Mesendoderm (in vitro differentiated cells): ENCODE measurements at regions not wholly inside any gene's neighbourhood (a gene's known extent, or its start where the extent isn't known, plus 50 kb on each side); places are given as distances from the start of the nearest gene placed in this dataset.

Experiments
- DNase-seq: peaks from one replicate; pipeline ENCODE4 v3.0.0; 2013
- H2AK5ac ChIP-seq: 2 replicates; pipeline ENCODE4 v1.6.1; 2013; ENCODE audit warnings: low read length, inconsistent platforms
- H2BK120ac ChIP-seq: 2 replicates; pipeline ENCODE4 v1.6.1; 2013; ENCODE audit warnings: low read depth, mild to moderate bottlenecking, low read length, moderate library complexity, mixed read lengths
- H2BK15ac ChIP-seq: replicated peaks from 2 replicates; pipeline ENCODE4 v1.6.1; 2013; ENCODE audit warnings: low read depth, mild to moderate bottlenecking, moderate library complexity
- H2BK5ac ChIP-seq: 2 replicates; pipeline ENCODE4 v1.6.1; 2013; ENCODE audit warnings: low read length, inconsistent platforms
- H3K18ac ChIP-seq: 2 replicates; pipeline ENCODE4 v1.6.1; 2013; ENCODE audit warnings: mild to moderate bottlenecking, low read length, mixed read lengths
- H3K23ac ChIP-seq: one replicate; pipeline ENCODE4 v1.6.1; 2013; ENCODE audit warnings: low read length
- H3K27ac ChIP-seq: 2 replicates; pipeline ENCODE4 v1.5.1; 2013; ENCODE audit warnings: low read depth, mild to moderate bottlenecking, inconsistent platforms, low read length, moderate library complexity
- H3K27me3 ChIP-seq: 2 replicates; pipeline ENCODE4 v1.6.1; 2013; ENCODE audit warnings: low read length, control low read depth, mild to moderate bottlenecking, inconsistent platforms; ENCODE audit not compliant: insufficient read depth, poor library complexity
- H3K36me3 ChIP-seq: 2 replicates; pipeline ENCODE4 v1.6.1; 2013; ENCODE audit warnings: low read length, inconsistent platforms; ENCODE audit not compliant: control insufficient read depth, insufficient read depth
- H3K4ac ChIP-seq: one replicate; pipeline ENCODE4 v1.6.1; 2013; ENCODE audit warnings: low read depth, mild to moderate bottlenecking, low read length, moderate library complexity
- H3K4me1 ChIP-seq: 2 replicates; pipeline ENCODE4 v1.6.1; 2013; ENCODE audit warnings: low read depth, low read length, inconsistent platforms; ENCODE audit not compliant: control insufficient read depth
- H3K4me2 ChIP-seq: 2 replicates; pipeline ENCODE4 v1.6.1; 2013; ENCODE audit warnings: low read length
- H3K4me3 ChIP-seq: 2 replicates; pipeline ENCODE4 v1.5.1; 2013; ENCODE audit warnings: mild to moderate bottlenecking, low read length
- H3K56ac ChIP-seq: one replicate; pipeline ENCODE4 v1.6.1; 2013; ENCODE audit warnings: low read length
- H3K79me1 ChIP-seq: 2 replicates; pipeline ENCODE4 v1.6.1; 2013; ENCODE audit warnings: low read length, inconsistent platforms
- H3K79me2 ChIP-seq: 2 replicates; pipeline ENCODE4 v1.6.1; 2013; ENCODE audit warnings: mild to moderate bottlenecking, low read length; ENCODE audit not compliant: control insufficient read depth, insufficient read depth
- H3K9ac ChIP-seq: 2 replicates; pipeline ENCODE4 v1.6.1; 2013; ENCODE audit warnings: low read length, inconsistent platforms
- H4K5ac ChIP-seq: one replicate; pipeline ENCODE4 v1.6.1; 2013; ENCODE audit warnings: low read length
- H4K8ac ChIP-seq: one replicate; pipeline ENCODE4 v1.6.1; 2013; ENCODE audit warnings: low read depth, mild to moderate bottlenecking, control low read depth, low read length, moderate library complexity
- WGBS: extraction: QIAGEN DNeasy Blood & Tissue Kit; methylation state at CpG from one replicate; pipeline ENCODE4 v1.1.7; 2013; ENCODE audit warnings: low lambda C conversion rate, missing lambda C conversion rate; ENCODE audit not compliant: insufficient coverage; ENCODE audit errors: extremely low coverage; 5-methylcytosine and 5-hydroxymethylcytosine counted together

- no peak overlapping the region for H2AK5ac ChIP-seq
- WGBS, result no CpG with 5 or more reads among the region's 2 CpGs
Observed at GRCh38 chr12:104895415-104895814, 62.7 kb downstream of the SLC41A2 start.

GRCh38 chr12:104890476-104891096 is 67.5 kb downstream of the SLC41A2 start:
- H2AK5ac ChIP-seq, result no peak overlapping the region
- no peak overlapping the region for H3K56ac ChIP-seq
- no peak overlapping the region for H3K27ac ChIP-seq
- H3K18ac ChIP-seq, result no peak overlapping the region
- no peak overlapping the region for H2BK120ac ChIP-seq
- no peak overlapping the region for H4K5ac ChIP-seq
- no peaks in the 10 kb centered on the region for H3K79me2 ChIP-seq
- H2BK5ac ChIP-seq, result no peak overlapping the region
- no peak overlapping the region for H3K4me3 ChIP-seq
- no peak overlapping the region for H4K8ac ChIP-seq
- no peaks in the 10 kb centered on the region for H3K36me3 ChIP-seq
- no CpG with 5 or more reads among the region's 5 CpGs for WGBS
- no peak overlapping the region for H2BK15ac ChIP-seq
- H3K4me1 ChIP-seq, result no peaks in the 10 kb centered on the region
- no peak overlapping the region for H3K23ac ChIP-seq
- no peak for DNase-seq
- no peaks in the 10 kb centered on the region for H3K27me3 ChIP-seq
- no peak overlapping the region for H3K4ac ChIP-seq
- H3K4me2 ChIP-seq, result no peak overlapping the region
- H3K9ac ChIP-seq, result no peak overlapping the region
- no peaks in the 10 kb centered on the region for H3K79me1 ChIP-seq

More at GRCh38 chr12:104895415-104895814, 62.7 kb downstream of the SLC41A2 start:
- no peak overlapping the region for H2BK15ac ChIP-seq
- no peak overlapping the region for H4K8ac ChIP-seq
- no peak overlapping the region for H3K9ac ChIP-seq
- H3K4me1 ChIP-seq, result no peaks in the 10 kb centered on the region
- no peak overlapping the region for H3K27ac ChIP-seq
- H3K4me3 ChIP-seq, result no peak overlapping the region
- H3K23ac ChIP-seq, result no peak overlapping the region
- H3K4ac ChIP-seq, result no peak overlapping the region
- no peak overlapping the region for H2BK5ac ChIP-seq
- H3K27me3 ChIP-seq, result no peaks in the 10 kb centered on the region
- H2BK120ac ChIP-seq, result no peak overlapping the region
- no peaks in the 10 kb centered on the region for H3K79me2 ChIP-seq
- H4K5ac ChIP-seq, result no peak overlapping the region
- no peaks in the 10 kb centered on the region for H3K79me1 ChIP-seq
- H3K36me3 ChIP-seq, result no peaks in the 10 kb centered on the region
- H3K56ac ChIP-seq, result no peak overlapping the region
- no peak overlapping the region for H3K18ac ChIP-seq
- H3K4me2 ChIP-seq, result no peak overlapping the region
- no peak for DNase-seq

GRCh38 chr12:104889735-104890134 is 68.4 kb downstream of the SLC41A2 start:
- Histone ChIP-seq H2AK5ac (no peak overlapping the region), H3K27me3 (no peaks in the 10 kb centered on the region), H3K4ac (no peak overlapping the region), H2BK15ac (no peak overlapping the region), H3K79me1 (no peaks in the 10 kb centered on the region), H3K27ac (no peak overlapping the region), H3K4me1 (no peaks in the 10 kb centered on the region), H3K4me3 (no peak overlapping the region), H3K36me3 (no peaks in the 10 kb centered on the region), H2BK5ac (no peak overlapping the region), H3K23ac (no peak overlapping the region), H3K9ac (no peak overlapping the region), H3K79me2 (no peaks in the 10 kb centered on the region), H2BK120ac (no peak overlapping the region), H3K18ac (no peak overlapping the region), H3K56ac (no peak overlapping the region), H4K5ac (no peak overlapping the region), H4K8ac (no peak overlapping the region), H3K4me2 (no peak overlapping the region)
- DNase-seq, result no peak
- WGBS, result no CpG with 5 or more reads among the region's 1 CpG

- Histone ChIP-seq H3K4me3 (no peak overlapping the region), H3K4me1 (no peaks in the 10 kb centered on the region)
Observed at GRCh38 chr12:104888892-104889291, 69.2 kb downstream of the SLC41A2 start.

GRCh38 chr12:104888481-104888880 is 69.6 kb downstream of the SLC41A2 start:
- no peak overlapping the region for H2AK5ac ChIP-seq
- no peak overlapping the region for H3K4me2 ChIP-seq
- no peak overlapping the region for H2BK120ac ChIP-seq
- H3K9ac ChIP-seq, result no peak overlapping the region
- H3K4ac ChIP-seq, result no peak overlapping the region
- no peak overlapping the region for H3K27ac ChIP-seq
- H3K23ac ChIP-seq, result no peak overlapping the region
- no peak overlapping the region for H3K18ac ChIP-seq
- H4K5ac ChIP-seq, result no peak overlapping the region
- H3K4me1 ChIP-seq, result no peaks in the 10 kb centered on the region
- H3K56ac ChIP-seq, result no peak overlapping the region
- WGBS, result no CpG with 5 or more reads among the region's 2 CpGs
- H3K79me2 ChIP-seq, result no peaks in the 10 kb centered on the region
- no peak overlapping the region for H4K8ac ChIP-seq
- H2BK15ac ChIP-seq, result no peak overlapping the region
- no peak overlapping the region for H3K4me3 ChIP-seq
- no peaks in the 10 kb centered on the region for H3K79me1 ChIP-seq
- no peak for DNase-seq
- H3K36me3 ChIP-seq, result no peaks in the 10 kb centered on the region
- no peak overlapping the region for H2BK5ac ChIP-seq
- no peaks in the 10 kb centered on the region for H3K27me3 ChIP-seq

More at GRCh38 chr12:104888892-104889291, 69.2 kb downstream of the SLC41A2 start:
- no peak overlapping the region for H4K8ac ChIP-seq
- H4K5ac ChIP-seq, result no peak overlapping the region
- H3K36me3 ChIP-seq, result no peaks in the 10 kb centered on the region
- no peak overlapping the region for H3K27ac ChIP-seq
- no peak overlapping the region for H2AK5ac ChIP-seq
- no peak overlapping the region for H3K4ac ChIP-seq
- no peak overlapping the region for H2BK120ac ChIP-seq
- no peak overlapping the region for H2BK5ac ChIP-seq
- no peak overlapping the region for H3K4me2 ChIP-seq
- H3K56ac ChIP-seq, result no peak overlapping the region
- H3K79me1 ChIP-seq, result no peaks in the 10 kb centered on the region
- H3K23ac ChIP-seq, result no peak overlapping the region
- H3K27me3 ChIP-seq, result no peaks in the 10 kb centered on the region
- no peak overlapping the region for H3K18ac ChIP-seq
- H3K9ac ChIP-seq, result no peak overlapping the region
- DNase-seq, result no peak
- no peaks in the 10 kb centered on the region for H3K79me2 ChIP-seq
- H2BK15ac ChIP-seq, result no peak overlapping the region

GRCh38 chr12:104887452-104887851 is 70.6 kb downstream of the SLC41A2 start:
- H2AK5ac ChIP-seq, result no peak overlapping the region
- H3K36me3 ChIP-seq, result no peaks in the 10 kb centered on the region
- H3K56ac ChIP-seq, result no peak overlapping the region
- no peaks in the 10 kb centered on the region for H3K4me1 ChIP-seq
- no peak overlapping the region for H3K4me3 ChIP-seq
- no peak overlapping the region for H3K4ac ChIP-seq
- WGBS, result no CpG with 5 or more reads among the region's 2 CpGs
- no peaks in the 10 kb centered on the region for H3K27me3 ChIP-seq
- no peak overlapping the region for H2BK120ac ChIP-seq
- H3K23ac ChIP-seq, result no peak overlapping the region
- H3K18ac ChIP-seq, result no peak overlapping the region
- H2BK15ac ChIP-seq, result no peak overlapping the region
- H4K8ac ChIP-seq, result no peak overlapping the region
- no peak overlapping the region for H3K9ac ChIP-seq
- H3K79me1 ChIP-seq, result no peaks in the 10 kb centered on the region
- H3K27ac ChIP-seq, result no peak overlapping the region
- no peak for DNase-seq
- H3K4me2 ChIP-seq, result no peak overlapping the region
- no peak overlapping the region for H4K5ac ChIP-seq
- H2BK5ac ChIP-seq, result no peak overlapping the region
- H3K79me2 ChIP-seq, result no peaks in the 10 kb centered on the region
